ENCODE measurements at regions not wholly inside any gene's neighbourhood (a gene's known extent, or its start where the extent isn't known, plus 50 kb on each side); places are given as distances from the start of the nearest gene placed in this dataset.

- no peaks in the 10 kb centered on the region for H3K27me3 ChIP-seq
- H3K9me3 ChIP-seq, result no peaks in the 10 kb centered on the region
- no peaks in the 10 kb centered on the region for H3K36me3 ChIP-seq
- H3K27ac ChIP-seq, result no peak overlapping the region
- no peak for DNase-seq (ENCODE audit: low spot score in 2 of 2)
- intact Hi-C loops (cut with DNase I; ENCODE audit: low total_unique reads), result no loop called here
- TF ChIP-seq, protein P1, sequence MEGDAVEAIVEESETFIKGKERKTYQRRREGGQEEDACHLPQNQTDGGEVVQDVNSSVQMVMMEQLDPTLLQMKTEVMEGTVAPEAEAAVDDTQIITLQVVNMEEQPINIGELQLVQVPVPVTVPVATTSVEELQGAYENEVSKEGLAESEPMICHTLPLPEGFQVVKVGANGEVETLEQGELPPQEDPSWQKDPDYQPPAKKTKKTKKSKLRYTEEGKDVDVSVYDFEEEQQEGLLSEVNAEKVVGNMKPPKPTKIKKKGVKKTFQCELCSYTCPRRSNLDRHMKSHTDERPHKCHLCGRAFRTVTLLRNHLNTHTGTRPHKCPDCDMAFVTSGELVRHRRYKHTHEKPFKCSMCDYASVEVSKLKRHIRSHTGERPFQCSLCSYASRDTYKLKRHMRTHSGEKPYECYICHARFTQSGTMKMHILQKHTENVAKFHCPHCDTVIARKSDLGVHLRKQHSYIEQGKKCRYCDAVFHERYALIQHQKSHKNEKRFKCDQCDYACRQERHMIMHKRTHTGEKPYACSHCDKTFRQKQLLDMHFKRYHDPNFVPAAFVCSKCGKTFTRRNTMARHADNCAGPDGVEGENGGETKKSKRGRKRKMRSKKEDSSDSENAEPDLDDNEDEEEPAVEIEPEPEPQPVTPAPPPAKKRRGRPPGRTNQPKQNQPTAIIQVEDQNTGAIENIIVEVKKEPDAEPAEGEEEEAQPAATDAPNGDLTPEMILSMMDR (IDR thresholded peaks at IDR 0.05), result no peak
- TF ChIP-seq POLR2AphosphoS5 (IDR thresholded peaks at IDR 0.05) (no peak), POLR2A (IDR thresholded peaks at IDR 0.05) (no peak)
- no peak overlapping the region for H3K4me3 ChIP-seq
- H3K4me1 ChIP-seq, result no peaks in the 10 kb centered on the region
These were observed 106.5 kb upstream of the RAB3GAP2 start for GRCh38 chr1:220378571-220379302.

DNA sequence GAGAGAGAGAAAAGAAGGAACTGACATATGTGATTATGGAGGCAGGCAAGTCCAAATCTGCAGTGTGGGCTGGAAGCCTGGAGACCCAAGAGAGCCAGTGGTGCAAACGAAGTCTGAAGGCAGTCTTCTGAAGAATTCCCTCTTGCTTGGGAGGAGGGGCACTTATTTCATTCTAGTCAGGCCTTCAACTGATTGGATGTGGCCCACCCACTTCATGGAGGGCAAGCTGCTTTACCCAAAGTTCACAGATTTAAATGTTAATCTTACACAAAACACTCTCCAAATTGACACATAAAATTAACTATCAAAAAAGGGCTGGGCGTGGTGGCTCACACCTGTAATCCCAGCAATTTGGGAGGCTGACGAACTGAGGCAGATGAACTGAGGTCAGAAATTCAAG is 103.5 kb upstream of the RAB3GAP2 start:
- Histone ChIP-seq H3K4me3 (no peak overlapping the region), H3K4me1 (no peaks in the 10 kb centered on the region), H3K36me3 (no peaks in the 10 kb centered on the region), H3K27ac (no peak overlapping the region), H3K27me3 (no peaks in the 10 kb centered on the region), H3K9me3 (no peaks in the 10 kb centered on the region)
- no peak for TF ChIP-seq POLR2A (IDR thresholded peaks at IDR 0.05)
- no peak for TF ChIP-seq POLR2AphosphoS5 (IDR thresholded peaks at IDR 0.05)
- TF ChIP-seq, protein P1 (IDR thresholded peaks at IDR 0.05), result no peak
- no peak for DNase-seq (ENCODE audit: low spot score in 2 of 2)
- intact Hi-C loops (cut with DNase I; ENCODE audit: low total_unique reads), result no loop called here

DNA sequence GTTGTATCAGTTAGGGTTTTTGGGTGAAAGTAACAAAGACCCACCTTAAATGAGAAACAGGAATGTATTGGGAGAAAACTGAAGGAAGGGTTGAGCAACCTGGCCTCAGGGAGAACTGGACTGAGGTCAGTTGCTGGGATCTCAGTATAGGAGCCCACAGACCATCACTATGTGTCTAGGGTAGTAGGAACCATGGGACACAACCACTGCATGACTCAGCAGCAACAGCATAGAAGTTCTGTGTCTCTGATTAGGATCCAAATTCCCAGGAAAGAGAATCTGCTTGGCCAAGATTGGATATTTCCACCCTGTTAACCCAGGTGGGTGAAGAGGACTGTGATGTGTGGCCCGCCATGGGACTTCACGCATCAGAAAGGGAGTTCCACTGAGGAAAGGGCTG is 102.2 kb upstream of the RAB3GAP2 start:
- no peak for DNase-seq (ENCODE audit: low spot score in 2 of 2)
- intact Hi-C loops (cut with DNase I; ENCODE audit: low total_unique reads), result loop anchor here (5.0 kb wide), 1 partner anchor 523 kb away; no protein-coding TSS in a partner anchor
- no peaks in the 10 kb centered on the region for H3K27me3 ChIP-seq
- TF ChIP-seq, protein P1 (IDR thresholded peaks at IDR 0.05), result no peak
- TF ChIP-seq POLR2A (IDR thresholded peaks at IDR 0.05) (no peak), POLR2AphosphoS5 (IDR thresholded peaks at IDR 0.05) (no peak)
- no peaks in the 10 kb centered on the region for H3K36me3 ChIP-seq
- no peak overlapping the region for H3K4me3 ChIP-seq
- no peak overlapping the region for H3K27ac ChIP-seq
- no peaks in the 10 kb centered on the region for H3K4me1 ChIP-seq
- no peaks in the 10 kb centered on the region for H3K9me3 ChIP-seq

DNA sequence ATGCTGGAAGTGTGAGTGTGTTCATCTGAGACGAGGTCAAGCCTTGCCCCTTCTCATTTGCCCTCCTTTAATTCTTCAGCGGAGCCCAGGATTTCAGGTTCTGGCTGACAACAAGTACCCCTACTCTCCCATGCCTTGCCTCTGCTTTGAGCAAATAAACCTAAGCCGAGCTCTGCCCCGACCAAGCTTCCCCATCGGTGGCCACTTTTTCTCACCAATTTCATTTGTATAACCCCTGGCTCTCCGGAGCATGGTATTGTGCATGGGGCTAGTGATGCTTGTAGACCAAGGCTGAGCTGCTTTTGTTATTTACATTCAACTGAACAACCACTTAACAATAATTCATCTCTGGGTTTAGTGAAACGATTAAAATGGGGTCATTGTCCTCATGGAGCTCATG is 100.2 kb upstream of the RAB3GAP2 start:
- no peak overlapping the region for H3K4me3 ChIP-seq
- TF ChIP-seq, protein P1 (IDR thresholded peaks at IDR 0.05), result no peak
- no peak for TF ChIP-seq POLR2AphosphoS5 (IDR thresholded peaks at IDR 0.05)
- no peak for TF ChIP-seq POLR2A (IDR thresholded peaks at IDR 0.05)
- no peak for DNase-seq (ENCODE audit: low spot score in 2 of 2)
- H3K9me3 ChIP-seq, result no peaks in the 10 kb centered on the region
- no peaks in the 10 kb centered on the region for H3K36me3 ChIP-seq
- H3K4me1 ChIP-seq, result peaks cover 0 to 5% of the 10 kb centered on the region in 2 donors
- intact Hi-C loops (cut with DNase I; ENCODE audit: low total_unique reads), result loop anchor here (5.0 kb wide), 1 partner anchor 525 kb away; no protein-coding TSS in a partner anchor
- H3K27me3 ChIP-seq, result no peaks in the 10 kb centered on the region
- no peak overlapping the region for H3K27ac ChIP-seq

- Histone ChIP-seq H3K4me3 (no peak overlapping the region), H3K36me3 (no peaks in the 10 kb centered on the region), H3K27me3 (no peaks in the 10 kb centered on the region), H3K27ac (no peak overlapping the region), H3K9me3 (no peaks in the 10 kb centered on the region), H3K4me1 (peaks cover 0 to 5% of the 10 kb centered on the region in 2 donors)
- DNase-seq (ENCODE audit: low spot score in 2 of 2), result no peak
- no peak for TF ChIP-seq POLR2A (IDR thresholded peaks at IDR 0.05)
- TF ChIP-seq, protein P1 (IDR thresholded peaks at IDR 0.05), result no peak
- intact Hi-C loops (cut with DNase I; ENCODE audit: low total_unique reads), result loop anchor here (5.0 kb wide), 1 partner anchor 526 kb away; no protein-coding TSS in a partner anchor
These were observed 99.1 kb upstream of the RAB3GAP2 start for GRCh38 chr1:220371324-220371723.
